ENCODE measurements at regions not wholly inside any gene's neighbourhood (a gene's known extent, or its start where the extent isn't known, plus 50 kb on each side); places are given as distances from the start of the nearest gene placed in this dataset.

- TF ChIP-seq CTCF (IDR thresholded peaks at IDR 0.05; ENCODE audit: low read depth, low read length), result no peak
- H3K27me3 ChIP-seq (ENCODE audit: control insufficient read depth, insufficient read depth, low read length), result no peaks in the 10 kb centered on the region
- no peak overlapping the region for H3K4me3 ChIP-seq (ENCODE audit: low read depth, low read length)
- ChIA-PET POLR2A (no interaction called here), CTCF (no interaction called here)
- no peaks in the 10 kb centered on the region for H3K9me3 ChIP-seq (ENCODE audit: control insufficient read depth, insufficient read depth, low read length)
- H3K27ac ChIP-seq (ENCODE audit: low read depth, low read length), result no peak overlapping the region
- DNase-seq (ENCODE audit: low read depth, low spot score), result no peak
Measured at GRCh38 chr2:114079366-114080004, 189.6 kb downstream of the ACTR3 start.

- no peak overlapping the region for H3K27ac ChIP-seq (ENCODE audit: low read depth, low read length)
- H3K9me3 ChIP-seq (ENCODE audit: control insufficient read depth, insufficient read depth, low read length), result no peaks in the 10 kb centered on the region
- no peak for TF ChIP-seq CTCF (IDR thresholded peaks at IDR 0.05; ENCODE audit: low read depth, low read length)
- DNase-seq (ENCODE audit: low read depth, low spot score), result no peak
- no peak overlapping the region for H3K4me3 ChIP-seq (ENCODE audit: low read depth, low read length)
- CTCF ChIA-PET, result no interaction called here
- POLR2A ChIA-PET, result no interaction called here
- no peaks in the 10 kb centered on the region for H3K27me3 ChIP-seq (ENCODE audit: control insufficient read depth, insufficient read depth, low read length)
Measured at GRCh38 chr2:114082731-114083433, 193.0 kb downstream of the ACTR3 start.

- no peak for TF ChIP-seq CTCF (IDR thresholded peaks at IDR 0.05; ENCODE audit: low read depth, low read length)
- Histone ChIP-seq H3K27me3 (ENCODE audit: control insufficient read depth, insufficient read depth, low read length) (no peaks in the 10 kb centered on the region), H3K4me3 (ENCODE audit: low read depth, low read length) (no peak overlapping the region), H3K27ac (ENCODE audit: low read depth, low read length) (no peak overlapping the region), H3K9me3 (ENCODE audit: control insufficient read depth, insufficient read depth, low read length) (no peaks in the 10 kb centered on the region)
- ChIA-PET CTCF (no interaction called here), POLR2A (no interaction called here)
- DNase-seq (ENCODE audit: low read depth, low spot score), result no peak
Measured at GRCh38 chr2:114083717-114084387, 194.0 kb downstream of the ACTR3 start.

- Histone ChIP-seq H3K9me3 (ENCODE audit: control insufficient read depth, insufficient read depth, low read length) (no peaks in the 10 kb centered on the region), H3K27ac (ENCODE audit: low read depth, low read length) (no peak overlapping the region), H3K27me3 (ENCODE audit: control insufficient read depth, insufficient read depth, low read length) (no peaks in the 10 kb centered on the region), H3K4me3 (ENCODE audit: low read depth, low read length) (no peak overlapping the region)
- no peak for DNase-seq (ENCODE audit: low read depth, low spot score)
- TF ChIP-seq CTCF (IDR thresholded peaks at IDR 0.05; ENCODE audit: low read depth, low read length), result no peak
- ChIA-PET POLR2A (no interaction called here), CTCF (no interaction called here)
Measured at GRCh38 chr2:114085238-114085637, 195.3 kb downstream of the ACTR3 start.

GRCh38 chr2:114085992-114086391, 196.1 kb downstream of the ACTR3 start:
- no peak for TF ChIP-seq CTCF (IDR thresholded peaks at IDR 0.05; ENCODE audit: low read depth, low read length)
- no peak overlapping the region for H3K4me3 ChIP-seq (ENCODE audit: low read depth, low read length)
- DNase-seq (ENCODE audit: low read depth, low spot score), result no peak
- H3K27me3 ChIP-seq (ENCODE audit: control insufficient read depth, insufficient read depth, low read length), result no peaks in the 10 kb centered on the region
- ChIA-PET CTCF (interaction anchor here (0.6 kb wide), 1 partner anchor 228 kb away, joined by 3 read pairs; no protein-coding TSS in a partner anchor), POLR2A (no interaction called here)
- H3K27ac ChIP-seq (ENCODE audit: low read depth, low read length), result no peak overlapping the region
- no peaks in the 10 kb centered on the region for H3K9me3 ChIP-seq (ENCODE audit: control insufficient read depth, insufficient read depth, low read length)
